ENCODE measurements at regions not wholly inside any gene's neighbourhood (a gene's known extent, or its start where the extent isn't known, plus 50 kb on each side); places are given as distances from the start of the nearest gene placed in this dataset.

GRCh38 chr10:91691981-91692380 lies 59.1 kb upstream of the PPP1R3C start:
- DNase-seq (ENCODE audit: low read depth): no peak
- no peak overlapping the region for H3K4me3 ChIP-seq (ENCODE audit: low read length)
- TF ChIP-seq CTCF (conservative IDR thresholded peaks at IDR 0.05; ENCODE audit: low read length): no peak

GRCh38 chr10:91690996-91691676 lies 58.3 kb upstream of the PPP1R3C start:
- no peak for TF ChIP-seq CTCF (conservative IDR thresholded peaks at IDR 0.05; ENCODE audit: low read length)
- DNase-seq (ENCODE audit: low read depth): no peak
- no peak overlapping the region for H3K4me3 ChIP-seq (ENCODE audit: low read length)

- no peak for TF ChIP-seq CTCF (conservative IDR thresholded peaks at IDR 0.05; ENCODE audit: low read length)
- no peak overlapping the region for H3K4me3 ChIP-seq (ENCODE audit: low read length)
- DNase-seq (ENCODE audit: low read depth): no peak
These were observed 57.5 kb upstream of the PPP1R3C start for GRCh38 chr10:91690412-91690811.

DNA sequence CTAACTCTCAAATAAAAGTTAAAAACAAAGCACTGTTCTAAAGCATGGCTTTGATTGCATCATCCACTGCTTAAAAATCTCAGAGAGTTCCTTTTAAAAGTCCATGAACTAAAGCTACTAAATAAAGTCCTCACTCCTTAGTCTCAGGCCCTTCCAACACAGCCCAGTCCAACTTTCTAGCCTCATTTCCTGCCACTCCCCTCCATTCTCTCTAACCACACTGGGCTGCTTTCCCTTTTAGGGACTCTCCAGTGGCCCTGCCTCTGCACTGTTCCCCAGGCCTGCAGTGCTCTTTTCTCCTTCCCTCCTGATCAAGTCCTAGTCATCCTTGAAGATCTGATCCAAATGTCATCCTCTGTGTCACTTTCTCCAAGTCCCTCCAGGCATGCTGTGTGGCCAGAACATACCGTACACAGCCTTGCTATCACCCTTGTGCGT lies 56.9 kb upstream of the PPP1R3C start:
- no peak overlapping the region for H3K4me3 ChIP-seq (ENCODE audit: low read length)
- no peak for TF ChIP-seq CTCF (conservative IDR thresholded peaks at IDR 0.05; ENCODE audit: low read length)
- DNase-seq (ENCODE audit: low read depth): peak; percentile 73

GRCh38 chr10:91684841-91685240 lies 52.0 kb upstream of the PPP1R3C start:
- no peak for TF ChIP-seq CTCF (conservative IDR thresholded peaks at IDR 0.05; ENCODE audit: low read length)
- no peak overlapping the region for H3K4me3 ChIP-seq (ENCODE audit: low read length)
- DNase-seq (ENCODE audit: low read depth): no peak

- peak; percentile 76 for DNase-seq (ENCODE audit: low read depth)
- no peak for TF ChIP-seq CTCF (conservative IDR thresholded peaks at IDR 0.05; ENCODE audit: low read length)
- H3K4me3 ChIP-seq (ENCODE audit: low read length): no peak overlapping the region
These were observed 51.1 kb upstream of the PPP1R3C start for GRCh38 chr10:91683975-91684374.

- DNase-seq (ENCODE audit: low read depth): peak; percentile 17
- TF ChIP-seq CTCF (conservative IDR thresholded peaks at IDR 0.05; ENCODE audit: low read length): no peak
- H3K4me3 ChIP-seq (ENCODE audit: low read length): no peak overlapping the region
These were observed 50.0 kb upstream of the PPP1R3C start for GRCh38 chr10:91682912-91683311.

Measured in AG10803 (cell line).